ENCODE measurements at regions not wholly inside any gene's neighbourhood (a gene's known extent, or its start where the extent isn't known, plus 50 kb on each side); places are given as distances from the start of the nearest gene placed in this dataset.

GRCh38 chr12:124392271-124392666 is 97.4 kb downstream of the RFLNA start:
- POLR2A ChIA-PET: no interaction called here
- Histone ChIP-seq H3K36me3 (ENCODE audit: control insufficient read depth, insufficient read depth, low read length) (no peaks in the 10 kb centered on the region), H3K27ac (ENCODE audit: low read length) (peak overlapping the region; percentile 94), H3K4me1 (ENCODE audit: control insufficient read depth, insufficient read depth, low read length) (peaks cover 76% of the 10 kb centered on the region), H3K27me3 (ENCODE audit: control insufficient read depth, insufficient read depth, low read length) (no peaks in the 10 kb centered on the region), H3K9me3 (ENCODE audit: control insufficient read depth, insufficient read depth, low read depth, low read length) (no peaks in the 10 kb centered on the region), H3K4me3 (ENCODE audit: low read depth in 2 of 2, low read length in 2 of 2) (no peak overlapping the region)
- CTCF ChIA-PET: interaction anchor here (0.6 to 0.9 kb wide), 2 partner anchors 174 to 379 kb away, joined by 3 to 5 read pairs; no protein-coding TSS in a partner anchor
- no TSS peak for BruUV-seq (replicated peaks)
- ATAC-seq: peak; percentile 33
- TF ChIP-seq REST (IDR thresholded peaks at IDR 0.05; ENCODE audit: insufficient read depth in 1 of 2, low read depth in 2 of 2, low read length in 1 of 2) (no peak), CTCF (IDR thresholded peaks at IDR 0.05) (no peak; the same call in 1 of the 2 replicates)
- intact Hi-C loops (cut with micrococcal nuclease; ENCODE audit: unreplicated experiment) (loop anchor here (10.0 kb wide), 1 partner anchor 173 kb away; the partner anchor contains the start of gene NCOR2), in situ Hi-C loops (cut with HindIII; ENCODE audit: low pct_unique_long_range_greater_than_20kb, low sequenced_read_pairs) (no loop called here)
- no peak for DNase-seq (ENCODE audit: low read depth, low spot score)

- in situ Hi-C loops (cut with HindIII; ENCODE audit: low pct_unique_long_range_greater_than_20kb, low sequenced_read_pairs): no loop called here
These were observed 96.7 kb downstream of the RFLNA start for GRCh38 chr12:124391340-124392261.

More at GRCh38 chr12:124391340-124392261, 96.7 kb downstream of the RFLNA start:
- intact Hi-C loops (cut with micrococcal nuclease; ENCODE audit: unreplicated experiment): loop anchor here (10.0 kb wide), 1 partner anchor 173 kb away; the partner anchor contains the start of gene NCOR2
- peaks cover 73% of the 10 kb centered on the region for H3K4me1 ChIP-seq (ENCODE audit: control insufficient read depth, insufficient read depth, low read length)
- H3K27me3 ChIP-seq (ENCODE audit: control insufficient read depth, insufficient read depth, low read length): no peaks in the 10 kb centered on the region
- H3K4me3 ChIP-seq (ENCODE audit: low read depth in 2 of 2, low read length in 2 of 2): no peak overlapping the region
- TF ChIP-seq TCF7L2 (IDR thresholded peaks at IDR 0.05; ENCODE audit: low read depth, low read length): no peak
- TF ChIP-seq REST (IDR thresholded peaks at IDR 0.05; ENCODE audit: insufficient read depth in 1 of 2, low read depth in 2 of 2, low read length in 1 of 2): no peak
- no peak for TF ChIP-seq POLR2AphosphoS5 (IDR thresholded peaks at IDR 0.05; ENCODE audit: low read depth, low read length)
- no peak for TF ChIP-seq CTCF (IDR thresholded peaks at IDR 0.05)
- TF ChIP-seq SIN3A (IDR thresholded peaks at IDR 0.05; ENCODE audit: borderline replicate concordance, insufficient read depth, low read depth, low read length): no peak
- ATAC-seq (no peak), DNase-seq (ENCODE audit: low read depth, low spot score) (no peak)
- no TSS peak for BruUV-seq (replicated peaks)
- H3K36me3 ChIP-seq (ENCODE audit: control insufficient read depth, insufficient read depth, low read length): no peaks in the 10 kb centered on the region
- H3K9me3 ChIP-seq (ENCODE audit: control insufficient read depth, insufficient read depth, low read depth, low read length): no peaks in the 10 kb centered on the region
- ChIA-PET POLR2A (no interaction called here), CTCF (interaction anchor here (1.2 kb wide), 1 partner anchor 8 kb away, joined by 4 read pairs; no protein-coding TSS in a partner anchor)
- H3K27ac ChIP-seq (ENCODE audit: low read length): peak overlapping the region; percentile 94

Measured in Panc1 (cell line).